DND-41 (cell line): ENCODE measurements at regions not wholly inside any gene's neighbourhood (a gene's known extent, or its start where the extent isn't known, plus 50 kb on each side); places are given as distances from the start of the nearest gene placed in this dataset.

Experiments
- ATAC-seq: fragments of 200-7000 bp; cut with Tn5 transposase; 3 replicates; pipeline ENCODE4 v1.9.1; 2021; ENCODE audit warnings: low read depth; ENCODE audit not compliant: insufficient read depth
- DNase-seq: peaks from one replicate; pipeline ENCODE4 v3.0.0-alpha.2; 2020
- H2AFZ ChIP-seq: 2 replicates; pipeline ENCODE4 v1.6.0; 2012; ENCODE audit warnings: low read depth, low read length
- H3K27ac ChIP-seq: 2 replicates; pipeline ENCODE4 v1.5.1; 2012; ENCODE audit warnings: low read length, inconsistent platforms
- H3K27me3 ChIP-seq: fragments of 200-600 bp; sonication (generic); 2 replicates; pipeline ENCODE4 v1.6.0; 2012; ENCODE audit warnings: low read length, mild to moderate bottlenecking, inconsistent platforms; ENCODE audit not compliant: insufficient read depth, poor library complexity
- H3K36me3 ChIP-seq: 2 replicates; pipeline ENCODE4 v1.5.1; 2012; ENCODE audit warnings: low read length, inconsistent platforms; ENCODE audit not compliant: insufficient read depth
- H3K4me1 ChIP-seq: 2 replicates; pipeline ENCODE4 v1.5.1; 2012; ENCODE audit warnings: mild to moderate bottlenecking, low read length; ENCODE audit not compliant: insufficient read depth
- H3K4me2 ChIP-seq: 2 replicates; pipeline ENCODE4 v1.6.0; 2012; ENCODE audit warnings: mild to moderate bottlenecking, moderate library complexity, low read length, inconsistent platforms; ENCODE audit not compliant: insufficient read depth
- H3K4me3 ChIP-seq, 2 experiments: fragments of 200-600 bp in 1 of 2; shearing (Covaris generic) in 1 of 2; 2 replicates each; pipeline ENCODE4 v1.5.1; 2012 to 2016; ENCODE audit warnings: inconsistent platforms in 2 of 2, low read length in 2 of 2, mild to moderate bottlenecking in 2 of 2, low read depth in 1 of 2, moderate library complexity in 1 of 2
- H3K79me2 ChIP-seq: 2 replicates; pipeline ENCODE4 v1.6.0; 2012; ENCODE audit warnings: low read length, inconsistent platforms; ENCODE audit not compliant: insufficient read depth
- H3K9ac ChIP-seq: 2 replicates; pipeline ENCODE4 v1.6.0; 2012; ENCODE audit warnings: low read depth, mild to moderate bottlenecking, inconsistent platforms, low read length, moderate library complexity
- H3K9me3 ChIP-seq: 2 replicates; pipeline ENCODE4 v1.5.1; 2012; ENCODE audit warnings: low read length, moderate library complexity, mild to moderate bottlenecking, inconsistent platforms; ENCODE audit not compliant: insufficient read depth, severe bottlenecking
- H4K20me1 ChIP-seq: 2 replicates; pipeline ENCODE4 v1.6.0; 2012; ENCODE audit warnings: low read length; ENCODE audit not compliant: insufficient read depth
- EZH2 ChIP-seq: IDR thresholded peaks from 3 replicates; pipeline ENCODE4 v1.6.1; 2012; ENCODE audit warnings: borderline replicate concordance, low read depth, mild to moderate bottlenecking, moderate library complexity, low read length, inconsistent platforms; ENCODE audit not compliant: severe bottlenecking
- TF ChIP-seq, protein P1 (sequence below): IDR thresholded peaks from 2 replicates; pipeline ENCODE4 v1.5.1; 2012; ENCODE audit warnings: borderline replicate concordance, low read length, moderate library complexity, mild to moderate bottlenecking; ENCODE audit not compliant: poor library complexity, severe bottlenecking; ENCODE audit errors: extremely low read depth

DNA sequence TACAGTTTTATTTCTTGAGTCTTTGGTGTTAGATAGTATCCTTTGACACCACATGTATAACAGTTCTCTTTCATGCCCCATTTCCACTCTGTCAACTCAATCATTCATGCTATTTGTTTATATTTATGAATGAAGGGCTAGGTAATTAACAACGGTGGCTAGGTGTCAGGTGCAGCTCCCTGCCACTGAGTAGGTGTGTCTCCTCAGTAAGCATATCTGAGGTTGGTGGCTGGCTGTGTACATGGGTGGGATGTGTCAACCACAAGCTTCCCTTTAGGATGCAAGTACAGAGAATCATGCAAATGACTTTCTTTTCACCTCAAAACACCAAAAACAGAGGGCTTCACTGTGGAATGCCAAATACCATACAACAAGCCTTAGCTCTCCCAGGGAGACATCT lies 83.4 kb downstream of the ZNF365 start:
- no peak overlapping the region for H2AFZ ChIP-seq
- no peaks in the 10 kb centered on the region for H4K20me1 ChIP-seq
- no peak overlapping the region for H3K9ac ChIP-seq
- ATAC-seq (no peak), DNase-seq (no peak)
- H3K4me1 ChIP-seq = no peaks in the 10 kb centered on the region
- H3K27ac ChIP-seq = no peak overlapping the region
- no peak overlapping the region for H3K4me2 ChIP-seq
- TF ChIP-seq, protein P1, sequence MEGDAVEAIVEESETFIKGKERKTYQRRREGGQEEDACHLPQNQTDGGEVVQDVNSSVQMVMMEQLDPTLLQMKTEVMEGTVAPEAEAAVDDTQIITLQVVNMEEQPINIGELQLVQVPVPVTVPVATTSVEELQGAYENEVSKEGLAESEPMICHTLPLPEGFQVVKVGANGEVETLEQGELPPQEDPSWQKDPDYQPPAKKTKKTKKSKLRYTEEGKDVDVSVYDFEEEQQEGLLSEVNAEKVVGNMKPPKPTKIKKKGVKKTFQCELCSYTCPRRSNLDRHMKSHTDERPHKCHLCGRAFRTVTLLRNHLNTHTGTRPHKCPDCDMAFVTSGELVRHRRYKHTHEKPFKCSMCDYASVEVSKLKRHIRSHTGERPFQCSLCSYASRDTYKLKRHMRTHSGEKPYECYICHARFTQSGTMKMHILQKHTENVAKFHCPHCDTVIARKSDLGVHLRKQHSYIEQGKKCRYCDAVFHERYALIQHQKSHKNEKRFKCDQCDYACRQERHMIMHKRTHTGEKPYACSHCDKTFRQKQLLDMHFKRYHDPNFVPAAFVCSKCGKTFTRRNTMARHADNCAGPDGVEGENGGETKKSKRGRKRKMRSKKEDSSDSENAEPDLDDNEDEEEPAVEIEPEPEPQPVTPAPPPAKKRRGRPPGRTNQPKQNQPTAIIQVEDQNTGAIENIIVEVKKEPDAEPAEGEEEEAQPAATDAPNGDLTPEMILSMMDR = no peak
- TF ChIP-seq EZH2 = no peak
- H3K9me3 ChIP-seq = no peaks in the 10 kb centered on the region
- H3K36me3 ChIP-seq = no peaks in the 10 kb centered on the region
- H3K79me2 ChIP-seq = no peaks in the 10 kb centered on the region
- H3K4me3 ChIP-seq = no peak overlapping the region
- no peaks in the 10 kb centered on the region for H3K27me3 ChIP-seq

DNA sequence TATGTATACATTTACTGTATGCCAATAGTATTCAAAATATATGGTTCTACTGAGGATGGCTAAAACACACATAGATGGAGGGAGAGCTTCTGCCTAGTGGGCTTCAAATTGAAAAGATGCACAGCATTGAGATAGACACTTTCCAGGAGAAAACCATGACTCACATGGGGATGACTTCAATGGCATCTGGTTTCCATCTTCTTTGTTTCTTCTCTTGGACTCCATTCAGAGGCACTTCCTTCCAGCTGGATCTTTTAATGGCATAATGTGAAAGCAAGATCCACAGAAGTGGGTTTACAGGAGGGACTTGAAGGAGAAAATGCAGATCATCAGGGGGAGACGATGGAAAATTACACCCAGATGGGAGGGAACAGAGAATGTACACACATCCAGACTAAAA lies 84.9 kb downstream of the ZNF365 start:
- TF ChIP-seq EZH2 = no peak
- TF ChIP-seq, protein P1 = no peak
- Histone ChIP-seq H3K4me1 (no peaks in the 10 kb centered on the region), H3K9me3 (no peaks in the 10 kb centered on the region), H3K4me2 (no peak overlapping the region), H2AFZ (no peak overlapping the region), H3K4me3 (no peak overlapping the region), H3K27ac (no peak overlapping the region), H3K36me3 (no peaks in the 10 kb centered on the region), H3K79me2 (no peaks in the 10 kb centered on the region), H3K9ac (no peak overlapping the region), H4K20me1 (no peaks in the 10 kb centered on the region), H3K27me3 (no peaks in the 10 kb centered on the region)
- no peak for ATAC-seq
- no peak for DNase-seq

DNA sequence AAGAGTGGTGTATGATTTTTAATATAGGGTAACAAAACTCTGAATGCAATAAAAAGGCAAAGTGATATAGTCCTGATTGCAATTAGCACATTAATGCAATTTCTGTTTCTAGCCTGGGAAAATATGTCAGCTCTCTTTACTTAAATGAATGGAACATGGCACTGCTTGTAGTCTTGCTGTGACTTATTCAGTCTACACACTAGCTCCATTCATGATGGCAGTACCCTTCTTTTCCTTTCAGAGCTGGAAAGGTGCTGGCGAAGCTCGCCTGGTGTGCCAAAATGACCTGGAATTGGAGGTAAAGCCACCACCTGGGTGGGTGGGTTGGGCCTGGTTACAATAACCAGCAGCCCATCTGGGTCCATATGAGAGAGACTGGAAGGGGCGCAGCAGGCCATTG lies 85.3 kb downstream of the ZNF365 start:
- Histone ChIP-seq H3K27ac (no peak overlapping the region), H2AFZ (no peak overlapping the region), H3K9ac (no peak overlapping the region), H4K20me1 (no peaks in the 10 kb centered on the region), H3K36me3 (no peaks in the 10 kb centered on the region), H3K79me2 (no peaks in the 10 kb centered on the region), H3K4me2 (no peak overlapping the region), H3K27me3 (no peaks in the 10 kb centered on the region), H3K9me3 (no peaks in the 10 kb centered on the region), H3K4me1 (no peaks in the 10 kb centered on the region), H3K4me3 (no peak overlapping the region)
- ATAC-seq (no peak), DNase-seq (no peak)
- TF ChIP-seq, protein P1 = no peak
- TF ChIP-seq EZH2 = no peak

DNA sequence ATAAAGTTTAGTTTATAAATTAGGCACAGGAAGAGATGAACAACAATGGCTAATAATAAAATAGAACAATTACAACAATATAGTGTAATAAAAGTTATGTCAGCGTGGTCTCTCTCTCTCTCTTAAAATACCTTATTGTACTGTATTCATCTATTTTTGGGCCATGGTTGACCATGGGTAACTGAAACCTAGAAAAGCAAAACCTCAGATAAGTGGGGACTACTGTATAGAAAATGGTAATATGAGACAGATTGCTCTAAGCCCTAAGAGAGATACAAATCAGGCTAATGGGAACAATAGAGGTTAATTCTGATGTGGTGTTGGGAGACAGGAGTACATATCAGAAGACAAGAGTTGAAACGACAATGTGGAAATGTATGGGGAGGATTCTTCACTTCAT lies 86.2 kb downstream of the ZNF365 start:
- TF ChIP-seq, protein P1 = no peak
- TF ChIP-seq EZH2 = no peak
- H3K27ac ChIP-seq = no peak overlapping the region
- no peak overlapping the region for H3K4me3 ChIP-seq
- no peak overlapping the region for H2AFZ ChIP-seq
- no peaks in the 10 kb centered on the region for H3K36me3 ChIP-seq
- no peaks in the 10 kb centered on the region for H4K20me1 ChIP-seq
- no peaks in the 10 kb centered on the region for H3K27me3 ChIP-seq
- no peak overlapping the region for H3K4me2 ChIP-seq
- H3K9me3 ChIP-seq = peaks cover 8% of the 10 kb centered on the region
- H3K79me2 ChIP-seq = no peaks in the 10 kb centered on the region
- DNase-seq (no peak), ATAC-seq (no peak)
- no peak overlapping the region for H3K9ac ChIP-seq
- no peaks in the 10 kb centered on the region for H3K4me1 ChIP-seq
